ENCODE measurements at regions not wholly inside any gene's neighbourhood (a gene's known extent, or its start where the extent isn't known, plus 50 kb on each side); places are given as distances from the start of the nearest gene placed in this dataset.

GRCh38 chr18:46325895-46326294 is 221.7 kb downstream of the HAUS1 start:
- TF ChIP-seq CTCF (conservative IDR thresholded peaks at IDR 0.05; ENCODE audit: low read depth, low read length) (no peak), EZH2 (IDR thresholded peaks at IDR 0.05; ENCODE audit: borderline replicate concordance, low read depth, low read length, poor library complexity, severe bottlenecking) (no peak)

Data from A673 (cell line).